PC-3 (cell line): ENCODE measurements at regions not wholly inside any gene's neighbourhood (a gene's known extent, or its start where the extent isn't known, plus 50 kb on each side); places are given as distances from the start of the nearest gene placed in this dataset.

ENCODE experiments used
- ATAC-seq: fragments of 200-7000 bp; cut with Tn5 transposase; 2 replicates; pipeline ENCODE4 v1.9.1; 2020; ENCODE audit warnings: mild to moderate bottlenecking, moderate library complexity
- BruUV-seq: library from RNA; stranded (reverse); fragments of 400-500 nt; replicated peaks from 2 replicates; lab custom pipeline; 2021; lab: Mats Ljungman, UMichigan
- CTCF ChIA-PET: fragments of 300-600 bp; sonication (Branson Sonifier 250); formaldehyde crosslinking; loops from one replicate; lab custom pipeline; 2022; ENCODE audit warnings: antibody characterized with exemption; lab: Charles Lee
- POLR2A ChIA-PET: fragments of 300-600 bp; sonication (Branson Sonifier 250); formaldehyde crosslinking; loops from one replicate; lab custom pipeline; 2022; ENCODE audit warnings: antibody characterized with exemption; ENCODE audit not compliant: unreplicated experiment; lab: Charles Lee
- DNase-seq: peaks from one replicate; pipeline ENCODE4 v3.0.0-alpha.2; 2015
- H2AFZ ChIP-seq: fragments of 300-600 bp; sonication (generic); 2 replicates; pipeline ENCODE4 v1.6.0; 2016; ENCODE audit warnings: antibody characterized with exemption, low read length
- H3F3A ChIP-seq: fragments of 300-600 bp; sonication (generic); one replicate; pipeline ENCODE4 v1.6.0; 2017; ENCODE audit warnings: antibody characterized with exemption, low read length, control low read depth, mild to moderate bottlenecking; ENCODE audit not compliant: unreplicated experiment
- H3K27ac ChIP-seq: fragments of 300-600 bp; sonication (generic); 2 replicates; pipeline ENCODE4 v1.5.1; 2016; ENCODE audit warnings: mild to moderate bottlenecking, low read length
- H3K27me3 ChIP-seq: fragments of 300-600 bp; sonication (generic); 2 replicates; pipeline ENCODE4 v1.6.1; 2016; ENCODE audit warnings: low read length, mixed read lengths
- H3K36me3 ChIP-seq: fragments of 300-600 bp; sonication (generic); 2 replicates; pipeline ENCODE4 v1.6.1; 2016; ENCODE audit warnings: low read depth, mixed run types, low read length, mixed read lengths
- H3K4me1 ChIP-seq: fragments of 300-600 bp; sonication (generic); 2 replicates; pipeline ENCODE4 v1.5.1; 2016; ENCODE audit warnings: low read length; ENCODE audit not compliant: insufficient read depth
- H3K4me2 ChIP-seq: fragments of 300-600 bp; sonication (generic); 2 replicates; pipeline ENCODE4 v1.6.0; 2016; ENCODE audit warnings: low read length
- H3K4me3 ChIP-seq: fragments of 300-600 bp; sonication (generic); 2 replicates; pipeline ENCODE4 v1.5.1; 2016; ENCODE audit warnings: mild to moderate bottlenecking, low read length, mixed read lengths
- H3K79me2 ChIP-seq: fragments of 300-600 bp; sonication (generic); 2 replicates; pipeline ENCODE4 v1.6.1; 2017; ENCODE audit warnings: low read length, mixed read lengths
- H3K9ac ChIP-seq: fragments of 300-600 bp; sonication (generic); 2 replicates; pipeline ENCODE4 v1.6.0; 2016; ENCODE audit warnings: mild to moderate bottlenecking, low read length
- H3K9me2 ChIP-seq: fragments of 300-600 bp; sonication (generic); replicated peaks from 2 replicates; pipeline ENCODE4 v1.6.1; 2016; ENCODE audit warnings: mixed run types, low read length, mixed read lengths
- H3K9me3 ChIP-seq: fragments of 300-600 bp; sonication (generic); 2 replicates; pipeline ENCODE4 v1.6.1; 2016; ENCODE audit warnings: low read length, mixed read lengths
- H4K20me1 ChIP-seq: fragments of 300-600 bp; sonication (generic); 2 replicates; pipeline ENCODE4 v1.6.1; 2016; ENCODE audit warnings: low read length, mixed read lengths
- CTCF ChIP-seq: fragments of 300-600 bp; sonication (generic); conservative IDR thresholded peaks from 2 replicates; pipeline ENCODE4 v1.5.1; 2017; ENCODE audit warnings: antibody characterized with exemption, low read depth, mild to moderate bottlenecking, low read length
- EZH2 ChIP-seq: fragments of 300-600 bp; sonication (generic); IDR thresholded peaks from one replicate; pipeline ENCODE4 v1.6.1; 2017; ENCODE audit warnings: antibody characterized with exemption, mild to moderate bottlenecking, low read length; ENCODE audit not compliant: unreplicated experiment
- EZH2phosphoT487 ChIP-seq: fragments of 300-600 bp; sonication (generic); IDR thresholded peaks from 2 replicates; pipeline ENCODE4 v1.6.1; 2018; ENCODE audit warnings: mild to moderate bottlenecking, antibody characterized with exemption, low read length, borderline replicate concordance
- intact Hi-C: fragments of 100-400 bp; cut with micrococcal nuclease; formaldehyde crosslinking; loops from 2 replicates; pipeline ENCODE4 v1.9.0; 2023

GRCh38 chr14:104315169-104315568, 176.8 kb downstream of the KIF26A start:
- ChIA-PET CTCF (no interaction called here), POLR2A (no interaction called here)
- DNase-seq (no peak), ATAC-seq (no peak)
- Histone ChIP-seq H4K20me1 (no peaks in the 10 kb centered on the region), H3K4me1 (no peaks in the 10 kb centered on the region), H3F3A (no peaks in the 10 kb centered on the region), H3K4me3 (no peak overlapping the region), H3K9ac (no peak overlapping the region), H3K4me2 (no peak overlapping the region), H3K27ac (no peak overlapping the region), H3K9me2 (no peaks in the 10 kb centered on the region), H3K79me2 (no peaks in the 10 kb centered on the region), H3K36me3 (no peaks in the 10 kb centered on the region), H3K27me3 (peaks cover 52% of the 10 kb centered on the region), H3K9me3 (no peaks in the 10 kb centered on the region), H2AFZ (no peak overlapping the region)
- no TSS peak for BruUV-seq
- intact Hi-C loops: no loop called here
- TF ChIP-seq EZH2 (no peak), EZH2phosphoT487 (no peak)

GRCh38 chr14:104315625-104316024, 177.2 kb downstream of the KIF26A start:
- Histone ChIP-seq H4K20me1 (no peaks in the 10 kb centered on the region), H3F3A (no peaks in the 10 kb centered on the region), H3K9me3 (no peaks in the 10 kb centered on the region), H3K4me1 (no peaks in the 10 kb centered on the region), H3K9ac (no peak overlapping the region), H3K79me2 (no peaks in the 10 kb centered on the region), H3K27ac (no peak overlapping the region), H3K9me2 (no peaks in the 10 kb centered on the region), H3K4me2 (no peak overlapping the region), H2AFZ (no peak overlapping the region), H3K4me3 (no peak overlapping the region), H3K27me3 (peaks cover 54% of the 10 kb centered on the region), H3K36me3 (no peaks in the 10 kb centered on the region)
- ChIA-PET CTCF (no interaction called here), POLR2A (no interaction called here)
- ATAC-seq: no peak
- no peak for TF ChIP-seq CTCF
- no peak for TF ChIP-seq EZH2phosphoT487
- TF ChIP-seq EZH2: no peak
- no peak for DNase-seq
- intact Hi-C loops: no loop called here
- BruUV-seq: no TSS peak

GRCh38 chr14:104316121-104316722, 177.8 kb downstream of the KIF26A start:
- BruUV-seq: no TSS peak
- ChIA-PET POLR2A (no interaction called here), CTCF (no interaction called here)
- Histone ChIP-seq H3K27ac (no peak overlapping the region), H3K79me2 (no peaks in the 10 kb centered on the region), H3F3A (no peaks in the 10 kb centered on the region), H3K4me1 (no peaks in the 10 kb centered on the region), H2AFZ (no peak overlapping the region), H3K36me3 (no peaks in the 10 kb centered on the region), H3K4me3 (no peak overlapping the region), H3K4me2 (no peak overlapping the region), H4K20me1 (no peaks in the 10 kb centered on the region), H3K9me3 (no peaks in the 10 kb centered on the region), H3K27me3 (peaks cover 60% of the 10 kb centered on the region), H3K9me2 (no peaks in the 10 kb centered on the region), H3K9ac (no peak overlapping the region)
- intact Hi-C loops: no loop called here
- TF ChIP-seq EZH2: no peak
- TF ChIP-seq EZH2phosphoT487: no peak
- TF ChIP-seq CTCF: no peak
- DNase-seq: no peak
- ATAC-seq: no peak
